ENCODE measurements at regions not wholly inside any gene's neighbourhood (a gene's known extent, or its start where the extent isn't known, plus 50 kb on each side); places are given as distances from the start of the nearest gene placed in this dataset.

- TF ChIP-seq, protein P1, sequence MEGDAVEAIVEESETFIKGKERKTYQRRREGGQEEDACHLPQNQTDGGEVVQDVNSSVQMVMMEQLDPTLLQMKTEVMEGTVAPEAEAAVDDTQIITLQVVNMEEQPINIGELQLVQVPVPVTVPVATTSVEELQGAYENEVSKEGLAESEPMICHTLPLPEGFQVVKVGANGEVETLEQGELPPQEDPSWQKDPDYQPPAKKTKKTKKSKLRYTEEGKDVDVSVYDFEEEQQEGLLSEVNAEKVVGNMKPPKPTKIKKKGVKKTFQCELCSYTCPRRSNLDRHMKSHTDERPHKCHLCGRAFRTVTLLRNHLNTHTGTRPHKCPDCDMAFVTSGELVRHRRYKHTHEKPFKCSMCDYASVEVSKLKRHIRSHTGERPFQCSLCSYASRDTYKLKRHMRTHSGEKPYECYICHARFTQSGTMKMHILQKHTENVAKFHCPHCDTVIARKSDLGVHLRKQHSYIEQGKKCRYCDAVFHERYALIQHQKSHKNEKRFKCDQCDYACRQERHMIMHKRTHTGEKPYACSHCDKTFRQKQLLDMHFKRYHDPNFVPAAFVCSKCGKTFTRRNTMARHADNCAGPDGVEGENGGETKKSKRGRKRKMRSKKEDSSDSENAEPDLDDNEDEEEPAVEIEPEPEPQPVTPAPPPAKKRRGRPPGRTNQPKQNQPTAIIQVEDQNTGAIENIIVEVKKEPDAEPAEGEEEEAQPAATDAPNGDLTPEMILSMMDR (IDR thresholded peaks at IDR 0.05) = no peak
- TF ChIP-seq EZH2phosphoT487 (IDR thresholded peaks at IDR 0.05) = no peak
Measured at GRCh38 chr1:38244218-38244845, 197.7 kb upstream of the POU3F1 start.
